Nephron progenitor cell (in vitro differentiated cells): ENCODE measurements at regions not wholly inside any gene's neighbourhood (a gene's known extent, or its start where the extent isn't known, plus 50 kb on each side); places are given as distances from the start of the nearest gene placed in this dataset.

Experiments used
- DNase-seq: peaks from one replicate; pipeline ENCODE4 v3.0.0; 2021
- H3K27ac Mint-ChIP-seq: 2 replicates; pipeline ENCODE4 v1.8.0; 2021; ENCODE audit warnings: mild to moderate bottlenecking, moderate library complexity, mixed read lengths
- H3K27me3 Mint-ChIP-seq: 2 replicates; pipeline ENCODE4 v1.8.0; 2021; ENCODE audit warnings: mild to moderate bottlenecking, low read depth, mixed read lengths; ENCODE audit not compliant: poor library complexity
- H3K36me3 Mint-ChIP-seq: 2 replicates; pipeline ENCODE4 v1.8.0; 2021; ENCODE audit warnings: low read depth, mixed read lengths
- H3K4me1 Mint-ChIP-seq: 2 replicates; pipeline ENCODE4 v1.8.0; 2021; ENCODE audit warnings: mixed read lengths
- H3K4me3 Mint-ChIP-seq: 2 replicates; pipeline ENCODE4 v1.8.0; 2021; ENCODE audit warnings: mild to moderate bottlenecking, moderate library complexity, mixed read lengths
- H3K9me3 Mint-ChIP-seq: 2 replicates; pipeline ENCODE4 v1.8.0; 2021; ENCODE audit warnings: mild to moderate bottlenecking, moderate library complexity, mixed read lengths
- TF ChIP-seq, protein P1 (sequence below): fragments of 200-600 bp; sonication (generic); IDR thresholded peaks from 2 replicates; pipeline ENCODE4 v1.5.0; 2021; ENCODE audit warnings: antibody characterized with exemption

DNA sequence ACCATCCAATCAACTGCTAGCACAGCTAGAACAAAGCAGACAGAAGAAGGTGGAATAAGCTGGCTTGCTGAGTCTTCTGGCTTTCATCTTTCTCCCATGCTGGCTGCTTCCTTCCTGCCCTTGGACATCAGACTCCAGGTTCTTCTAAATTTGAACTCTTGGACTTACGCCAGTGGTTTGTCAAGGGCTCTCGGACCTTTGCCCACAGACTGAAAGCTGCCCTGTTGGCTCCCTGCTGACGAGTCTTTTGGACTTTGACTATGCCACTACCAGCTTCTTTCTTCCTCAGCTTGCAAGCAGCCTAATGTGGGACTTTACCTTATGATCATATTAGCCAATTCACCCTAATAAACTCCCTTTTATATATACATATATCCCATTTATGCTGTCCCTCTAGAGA, 164.1 kb upstream of the GJE1 start:
- H3K9me3 Mint-ChIP-seq: peaks cover 24% of the 10 kb centered on the region
- H3K36me3 Mint-ChIP-seq: no peaks in the 10 kb centered on the region
- H3K27ac Mint-ChIP-seq: no peak overlapping the region
- H3K4me3 Mint-ChIP-seq: no peak overlapping the region
- DNase-seq: no peak
- H3K27me3 Mint-ChIP-seq: no peaks in the 10 kb centered on the region
- no peaks in the 10 kb centered on the region for H3K4me1 Mint-ChIP-seq
- TF ChIP-seq, protein P1, sequence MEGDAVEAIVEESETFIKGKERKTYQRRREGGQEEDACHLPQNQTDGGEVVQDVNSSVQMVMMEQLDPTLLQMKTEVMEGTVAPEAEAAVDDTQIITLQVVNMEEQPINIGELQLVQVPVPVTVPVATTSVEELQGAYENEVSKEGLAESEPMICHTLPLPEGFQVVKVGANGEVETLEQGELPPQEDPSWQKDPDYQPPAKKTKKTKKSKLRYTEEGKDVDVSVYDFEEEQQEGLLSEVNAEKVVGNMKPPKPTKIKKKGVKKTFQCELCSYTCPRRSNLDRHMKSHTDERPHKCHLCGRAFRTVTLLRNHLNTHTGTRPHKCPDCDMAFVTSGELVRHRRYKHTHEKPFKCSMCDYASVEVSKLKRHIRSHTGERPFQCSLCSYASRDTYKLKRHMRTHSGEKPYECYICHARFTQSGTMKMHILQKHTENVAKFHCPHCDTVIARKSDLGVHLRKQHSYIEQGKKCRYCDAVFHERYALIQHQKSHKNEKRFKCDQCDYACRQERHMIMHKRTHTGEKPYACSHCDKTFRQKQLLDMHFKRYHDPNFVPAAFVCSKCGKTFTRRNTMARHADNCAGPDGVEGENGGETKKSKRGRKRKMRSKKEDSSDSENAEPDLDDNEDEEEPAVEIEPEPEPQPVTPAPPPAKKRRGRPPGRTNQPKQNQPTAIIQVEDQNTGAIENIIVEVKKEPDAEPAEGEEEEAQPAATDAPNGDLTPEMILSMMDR: no peak

DNA sequence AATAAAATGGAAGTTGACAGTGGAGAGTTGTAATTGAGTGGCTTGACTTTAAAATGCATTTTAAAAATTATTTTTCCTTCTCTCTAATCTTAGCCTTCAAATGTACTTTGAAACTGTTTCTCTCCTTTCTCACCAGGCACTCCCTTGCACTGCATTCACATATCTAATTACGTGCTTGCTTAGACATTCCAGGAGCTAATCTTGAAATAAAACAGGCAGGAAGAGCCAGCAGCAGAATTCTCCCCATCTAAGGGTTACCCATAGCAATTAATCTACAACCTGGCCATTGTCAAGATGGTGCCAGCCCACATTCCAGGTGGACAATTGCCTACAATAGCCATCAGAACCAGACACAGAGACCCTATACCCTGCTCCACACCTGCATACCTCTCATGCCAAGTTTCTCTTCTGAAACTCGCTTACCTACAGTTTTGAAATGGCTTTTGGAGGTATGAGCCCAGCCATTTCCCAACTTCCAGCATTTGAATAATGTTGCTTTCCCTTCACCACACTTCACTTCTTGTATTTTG, 167.6 kb upstream of the GJE1 start:
- no peak for DNase-seq
- Mint-ChIP-seq H3K4me3 (no peak overlapping the region), H3K4me1 (no peaks in the 10 kb centered on the region), H3K36me3 (no peaks in the 10 kb centered on the region), H3K9me3 (peaks cover 13% of the 10 kb centered on the region), H3K27ac (no peak overlapping the region), H3K27me3 (no peaks in the 10 kb centered on the region)
- TF ChIP-seq, protein P1: no peak

DNA sequence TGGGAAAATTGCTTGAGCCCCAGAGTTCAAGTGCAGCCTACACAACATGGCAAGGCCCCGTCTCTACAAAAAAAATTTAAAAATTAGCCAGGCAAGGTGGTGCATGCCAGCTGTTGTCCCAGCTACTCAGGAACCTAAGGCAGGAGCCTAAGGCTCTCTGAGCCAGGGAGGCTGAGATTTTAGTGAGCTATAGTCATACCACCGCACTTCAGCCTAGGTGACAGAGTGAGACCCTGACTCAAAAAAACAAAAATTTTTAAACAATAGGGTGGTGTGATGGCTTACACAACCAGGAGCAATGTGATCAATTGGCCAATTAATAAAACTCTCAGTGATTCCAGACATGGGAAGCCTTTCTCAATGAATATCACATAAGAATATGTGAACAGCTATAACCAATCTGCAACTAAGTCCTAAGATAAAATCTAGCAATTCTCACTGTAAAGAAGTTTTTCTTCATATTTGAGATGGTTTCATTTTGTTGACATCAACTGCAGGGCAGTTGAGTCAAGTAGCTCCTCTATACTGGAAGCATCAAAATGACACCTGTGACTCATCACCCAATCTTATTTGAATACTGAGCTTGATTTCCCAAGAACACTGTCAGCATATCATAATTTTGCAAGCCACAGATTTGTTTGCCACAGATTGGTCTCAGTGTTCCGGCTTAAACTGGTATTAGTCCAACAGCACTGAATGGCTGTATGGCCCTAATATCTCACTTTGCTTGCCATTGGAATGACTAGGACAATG, 169.0 kb upstream of the GJE1 start:
- Mint-ChIP-seq H3K27me3 (no peaks in the 10 kb centered on the region), H3K9me3 (peaks cover 4% of the 10 kb centered on the region), H3K4me1 (no peaks in the 10 kb centered on the region), H3K36me3 (no peaks in the 10 kb centered on the region), H3K4me3 (no peak overlapping the region), H3K27ac (no peak overlapping the region)
- no peak for DNase-seq
- TF ChIP-seq, protein P1: no peak

DNA sequence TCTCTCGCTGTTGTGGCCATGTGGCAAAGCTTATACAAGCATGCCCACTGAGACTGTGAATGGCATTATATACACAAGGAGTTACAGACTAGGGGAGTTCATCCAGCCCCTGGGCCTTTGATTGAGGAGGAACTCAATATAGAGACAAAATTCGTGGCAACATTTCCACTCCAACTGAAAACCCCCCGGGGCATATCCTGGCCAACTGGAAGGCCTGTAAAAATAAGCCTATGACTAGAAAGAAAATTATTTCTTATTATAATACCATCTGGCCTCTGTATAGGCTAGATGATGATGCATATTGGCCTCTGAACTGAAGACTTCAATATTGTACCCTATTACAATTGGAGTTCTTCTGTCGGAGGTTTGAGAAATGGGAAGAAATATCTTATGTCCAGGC, 175.5 kb upstream of the GJE1 start:
- H3K4me1 Mint-ChIP-seq: no peaks in the 10 kb centered on the region
- peaks cover 5% of the 10 kb centered on the region for H3K36me3 Mint-ChIP-seq
- H3K27me3 Mint-ChIP-seq: no peaks in the 10 kb centered on the region
- no peak overlapping the region for H3K27ac Mint-ChIP-seq
- TF ChIP-seq, protein P1: no peak
- H3K9me3 Mint-ChIP-seq: peaks cover 22% of the 10 kb centered on the region
- DNase-seq: no peak
- H3K4me3 Mint-ChIP-seq: no peak overlapping the region

DNA sequence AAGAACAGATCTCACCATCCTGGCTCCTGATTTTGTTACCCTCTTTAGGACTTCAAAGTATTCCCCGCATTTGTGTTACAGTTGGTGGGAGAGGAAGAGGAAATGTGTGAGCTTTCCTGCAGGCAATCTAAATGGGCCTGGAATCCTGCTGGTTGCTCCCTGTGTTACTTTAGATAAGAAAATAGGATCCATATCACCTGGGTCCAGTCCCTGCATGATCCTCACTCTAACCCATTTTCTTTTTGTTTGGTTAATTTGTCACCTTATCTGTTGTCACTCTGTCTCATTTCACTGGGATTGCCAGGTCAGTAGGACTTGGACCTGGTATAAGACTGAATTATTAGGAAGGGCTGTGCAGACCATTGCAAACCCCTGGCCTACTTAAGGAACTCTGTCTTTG, 175.9 kb upstream of the GJE1 start:
- no peak for DNase-seq
- peaks cover 5% of the 10 kb centered on the region for H3K36me3 Mint-ChIP-seq
- H3K9me3 Mint-ChIP-seq: peaks cover 26% of the 10 kb centered on the region

More for the DNA sequence above, 175.9 kb upstream of the GJE1 start:
- Mint-ChIP-seq H3K4me1 (no peaks in the 10 kb centered on the region), H3K4me3 (no peak overlapping the region), H3K27me3 (no peaks in the 10 kb centered on the region), H3K27ac (no peak overlapping the region)
- TF ChIP-seq, protein P1: no peak
